PFSK-1 (cell line): ENCODE measurements at regions not wholly inside any gene's neighbourhood (a gene's known extent, or its start where the extent isn't known, plus 50 kb on each side); places are given as distances from the start of the nearest gene placed in this dataset.

Source experiments
- FOXP2 ChIP-seq: optimal IDR thresholded peaks from 2 replicates; pipeline ENCODE3; 2011; ENCODE audit warnings: borderline replicate concordance, control low read depth, inconsistent platforms; ENCODE audit not compliant: insufficient read depth; ENCODE audit errors: extremely low read length, extremely low read depth
- POLR2AphosphoS5 ChIP-seq: IDR thresholded peaks from 2 replicates; pipeline ENCODE4 v1.6.1; 2012; ENCODE audit warnings: low read depth, mild to moderate bottlenecking, control low read depth, low read length, moderate library complexity
- SIN3A ChIP-seq: IDR thresholded peaks from 2 replicates; pipeline ENCODE4 v1.6.1; 2012; ENCODE audit warnings: mild to moderate bottlenecking, low read length, moderate library complexity, borderline replicate concordance; ENCODE audit not compliant: insufficient read depth
- TAF1 ChIP-seq: IDR thresholded peaks from 2 replicates; pipeline ENCODE4 v1.6.1; 2012; ENCODE audit warnings: low read length, control low read depth, borderline replicate concordance; ENCODE audit not compliant: insufficient read depth

DNA sequence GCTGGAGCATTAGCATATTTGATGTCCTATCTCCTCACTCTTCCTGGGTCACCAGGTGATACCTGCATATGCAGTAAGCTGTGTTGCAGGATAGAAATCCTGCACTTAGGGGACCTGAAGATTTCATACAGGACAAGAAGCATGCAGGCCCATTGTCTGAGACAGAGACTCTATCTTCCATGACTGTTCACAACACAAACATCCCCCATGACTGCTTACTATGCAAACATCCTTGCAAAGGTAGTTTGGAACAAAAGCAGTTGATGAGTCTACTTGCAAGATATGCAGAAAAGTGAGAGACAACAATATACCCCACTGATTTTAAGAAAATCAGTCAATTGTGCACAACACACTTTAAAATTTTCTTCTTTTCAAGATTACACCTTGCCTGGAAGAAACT is 108.6 kb upstream of the ZEB2 start:
- no peak for TF ChIP-seq SIN3A
- TF ChIP-seq POLR2AphosphoS5: no peak
- no peak for TF ChIP-seq FOXP2
- TF ChIP-seq TAF1: no peak
